Mesothelial cell of epicardium (in vitro differentiated cells): ENCODE measurements at regions not wholly inside any gene's neighbourhood (a gene's known extent, or its start where the extent isn't known, plus 50 kb on each side); places are given as distances from the start of the nearest gene placed in this dataset.
"Not testable (repeated sequence)": the region's sequence is repeated elsewhere in the genome, so short reads cannot be mapped to it uniquely, and the experiment has no call there.

Source experiments
- DNase-seq, 2 experiments: peaks; one replicate each; pipeline ENCODE4 v3.0.0; 2021; ENCODE audit warnings: low spot score in 2 of 2; ENCODE audit not compliant: unreplicated experiment in 2 of 2
- H3K27ac Mint-ChIP-seq: 2 replicates; pipeline ENCODE4 v1.8.0; 2021; ENCODE audit warnings: mixed read lengths
- H3K27me3 Mint-ChIP-seq: 2 replicates; pipeline ENCODE4 v1.8.0; 2021; ENCODE audit warnings: low read depth, mixed read lengths
- H3K36me3 Mint-ChIP-seq: 2 replicates; pipeline ENCODE4 v1.8.0; 2021; ENCODE audit warnings: mixed read lengths
- H3K4me1 Mint-ChIP-seq: 2 replicates; pipeline ENCODE4 v1.8.0; 2021; ENCODE audit warnings: mixed read lengths
- H3K4me3 Mint-ChIP-seq: 2 replicates; pipeline ENCODE4 v1.8.0; 2021; ENCODE audit warnings: mild to moderate bottlenecking, moderate library complexity, mixed read lengths
- H3K9me3 Mint-ChIP-seq: 2 replicates; pipeline ENCODE4 v1.8.0; 2021; ENCODE audit warnings: mixed read lengths
- CTCF ChIP-seq: fragments of 200-600 bp; sonication (generic); IDR thresholded peaks from one replicate; pipeline ENCODE4 v1.5.0; 2021; ENCODE audit warnings: antibody characterized with exemption; ENCODE audit not compliant: unreplicated experiment

- Mint-ChIP-seq H3K36me3 (no peaks in the 10 kb centered on the region), H3K4me1 (no peaks in the 10 kb centered on the region)
Measured at GRCh38 chr1:65577278-65577677, 156.8 kb downstream of the LEPR start.

GRCh38 chr1:65577982-65578381 is 157.5 kb downstream of the LEPR start:
- not testable (repeated sequence) for H3K4me3 Mint-ChIP-seq, H3K27ac Mint-ChIP-seq, DNase-seq, H3K27me3 Mint-ChIP-seq, H3K36me3 Mint-ChIP-seq, H3K4me1 Mint-ChIP-seq
- peaks cover 12% of the 10 kb centered on the region for H3K9me3 Mint-ChIP-seq

More at GRCh38 chr1:65577278-65577677, 156.8 kb downstream of the LEPR start:
- TF ChIP-seq CTCF, result no peak
- Mint-ChIP-seq H3K27ac (no peak overlapping the region), H3K27me3 (no peaks in the 10 kb centered on the region), H3K9me3 (peaks cover 5% of the 10 kb centered on the region), H3K4me3 (no peak overlapping the region)
- DNase-seq, result no peak

GRCh38 chr1:65581119-65581518 is 160.7 kb downstream of the LEPR start:
- no peaks in the 10 kb centered on the region for H3K4me1 Mint-ChIP-seq
- no peak for TF ChIP-seq CTCF
- H3K27ac Mint-ChIP-seq, result no peak overlapping the region
- no peaks in the 10 kb centered on the region for H3K27me3 Mint-ChIP-seq
- no peak overlapping the region for H3K4me3 Mint-ChIP-seq
- H3K9me3 Mint-ChIP-seq, result peaks cover 29% of the 10 kb centered on the region
- no peak for DNase-seq
- peaks cover 3% of the 10 kb centered on the region for H3K36me3 Mint-ChIP-seq

GRCh38 chr1:65584399-65584798 is 163.9 kb downstream of the LEPR start:
- no peak overlapping the region for H3K4me3 Mint-ChIP-seq
- H3K27ac Mint-ChIP-seq, result no peak overlapping the region
- H3K9me3 Mint-ChIP-seq, result peaks cover 35% of the 10 kb centered on the region
- H3K27me3 Mint-ChIP-seq, result no peaks in the 10 kb centered on the region
- H3K4me1 Mint-ChIP-seq, result no peaks in the 10 kb centered on the region
- H3K36me3 Mint-ChIP-seq, result peaks cover 3% of the 10 kb centered on the region
- DNase-seq, result no peak
- no peak for TF ChIP-seq CTCF

- H3K9me3 Mint-ChIP-seq, result peaks cover 13% of the 10 kb centered on the region
- no peak overlapping the region for H3K4me3 Mint-ChIP-seq
- no peak for DNase-seq
- TF ChIP-seq CTCF, result no peak
- no peak overlapping the region for H3K27ac Mint-ChIP-seq
- peaks cover 2% of the 10 kb centered on the region for H3K4me1 Mint-ChIP-seq
- no peaks in the 10 kb centered on the region for H3K27me3 Mint-ChIP-seq
- no peaks in the 10 kb centered on the region for H3K36me3 Mint-ChIP-seq
Measured at GRCh38 chr1:65590279-65590678, 169.8 kb downstream of the LEPR start.

- H3K4me1 Mint-ChIP-seq, result peaks cover 2% of the 10 kb centered on the region
- no peaks in the 10 kb centered on the region for H3K27me3 Mint-ChIP-seq
- H3K27ac Mint-ChIP-seq, result no peak overlapping the region
- no peak for TF ChIP-seq CTCF
- peaks cover 3% of the 10 kb centered on the region for H3K36me3 Mint-ChIP-seq
- no peak overlapping the region for H3K4me3 Mint-ChIP-seq
- H3K9me3 Mint-ChIP-seq, result peaks cover 11% of the 10 kb centered on the region
- DNase-seq, result no peak
Measured at GRCh38 chr1:65593516-65593915, 173.0 kb downstream of the LEPR start.
